Esophagus muscularis mucosa (tissue), 3 donors: ENCODE measurements at regions not wholly inside any gene's neighbourhood (a gene's known extent, or its start where the extent isn't known, plus 50 kb on each side); places are given as distances from the start of the nearest gene placed in this dataset.

Experiments
- CTCF ChIP-seq, 3 experiments: fragments of 200-600 bp in 2 of 3; fragments of 450-650 bp in 1 of 3; sonication (generic) in 2 of 3; IDR thresholded peaks; one replicate each; pipeline ENCODE4 v1.5.1; 2017 to 2019; ENCODE audit warnings: antibody characterized with exemption in 3 of 3, mild to moderate bottlenecking in 2 of 3, moderate library complexity in 1 of 3
- POLR2A ChIP-seq: fragments of 450-650 bp; IDR thresholded peaks from one replicate; pipeline ENCODE4 v1.6.1; 2017; ENCODE audit warnings: antibody characterized with exemption, moderate library complexity, mild to moderate bottlenecking, low read depth
- POLR2AphosphoS5 ChIP-seq, 2 donors: sonication (generic); formaldehyde crosslinking; IDR thresholded peaks; one replicate each; pipeline ENCODE4 v1.6.1; 2017; ENCODE audit warnings: antibody characterized with exemption in 2 of 2

DNA sequence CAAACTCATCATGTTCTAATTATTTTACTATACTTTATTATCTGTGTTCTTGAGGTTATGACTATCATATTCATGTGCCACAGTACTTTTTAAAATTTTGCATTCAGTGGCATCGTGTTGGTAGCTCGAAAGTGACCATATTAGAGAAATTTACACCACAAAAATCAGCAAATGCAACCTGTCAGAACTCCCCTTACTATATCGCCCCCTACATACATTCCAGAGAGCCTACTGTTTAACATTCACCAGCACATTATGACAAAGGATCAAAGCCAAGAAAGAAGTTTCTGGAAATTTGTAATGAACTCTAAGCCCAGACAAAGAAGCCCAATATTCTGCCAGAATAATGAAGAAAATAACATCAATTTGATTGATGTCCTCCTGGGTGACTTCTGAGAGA, 909.3 kb downstream of the LTN1 start:
- TF ChIP-seq CTCF (IDR thresholded peaks at IDR 0.05), result no peak
- no peak for TF ChIP-seq POLR2A
- no peak for TF ChIP-seq POLR2AphosphoS5 (IDR thresholded peaks at IDR 0.05)
